Fibroblast of lung (primary cell): ENCODE measurements at regions not wholly inside any gene's neighbourhood (a gene's known extent, or its start where the extent isn't known, plus 50 kb on each side); places are given as distances from the start of the nearest gene placed in this dataset.

Source experiments
- EZH2 ChIP-seq: IDR thresholded peaks from 2 replicates; pipeline ENCODE4 v1.5.1; 2012; ENCODE audit warnings: low read length, control low read depth, mild to moderate bottlenecking; ENCODE audit errors: missing control alignments
- TF ChIP-seq, protein P1 (sequence below), 2 donors: IDR thresholded peaks in 1 of 2; conservative IDR thresholded peaks in 1 of 2; 1 replicate in 1 of 2; 2 replicates in 1 of 2; pipeline ENCODE4 v1.5.1; 2011 to 2012; ENCODE audit warnings: low read length in 2 of 2, control low read depth in 1 of 2, inconsistent platforms in 1 of 2, low read depth in 1 of 2, mild to moderate bottlenecking in 1 of 2

DNA sequence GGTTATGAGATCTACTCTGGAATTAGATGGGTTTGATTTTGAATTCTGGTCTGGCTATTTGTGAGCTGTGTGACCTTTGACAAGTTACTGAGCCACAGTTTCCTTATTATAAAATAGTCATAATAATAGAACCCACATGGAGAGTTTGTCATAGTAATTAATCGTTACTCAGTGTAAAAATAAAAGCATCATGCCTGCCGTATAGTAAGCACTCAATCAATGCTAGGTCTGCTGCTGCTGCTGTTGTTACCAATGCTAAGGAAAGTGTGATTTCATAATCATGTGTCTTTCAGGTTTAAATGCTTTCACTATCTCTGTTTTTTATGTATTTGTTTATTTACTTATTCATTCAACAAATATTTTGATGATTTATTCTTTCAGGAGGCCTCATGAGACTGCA lies 539.9 kb upstream of the SEL1L start:
- TF ChIP-seq EZH2, result no peak
- TF ChIP-seq, protein P1, sequence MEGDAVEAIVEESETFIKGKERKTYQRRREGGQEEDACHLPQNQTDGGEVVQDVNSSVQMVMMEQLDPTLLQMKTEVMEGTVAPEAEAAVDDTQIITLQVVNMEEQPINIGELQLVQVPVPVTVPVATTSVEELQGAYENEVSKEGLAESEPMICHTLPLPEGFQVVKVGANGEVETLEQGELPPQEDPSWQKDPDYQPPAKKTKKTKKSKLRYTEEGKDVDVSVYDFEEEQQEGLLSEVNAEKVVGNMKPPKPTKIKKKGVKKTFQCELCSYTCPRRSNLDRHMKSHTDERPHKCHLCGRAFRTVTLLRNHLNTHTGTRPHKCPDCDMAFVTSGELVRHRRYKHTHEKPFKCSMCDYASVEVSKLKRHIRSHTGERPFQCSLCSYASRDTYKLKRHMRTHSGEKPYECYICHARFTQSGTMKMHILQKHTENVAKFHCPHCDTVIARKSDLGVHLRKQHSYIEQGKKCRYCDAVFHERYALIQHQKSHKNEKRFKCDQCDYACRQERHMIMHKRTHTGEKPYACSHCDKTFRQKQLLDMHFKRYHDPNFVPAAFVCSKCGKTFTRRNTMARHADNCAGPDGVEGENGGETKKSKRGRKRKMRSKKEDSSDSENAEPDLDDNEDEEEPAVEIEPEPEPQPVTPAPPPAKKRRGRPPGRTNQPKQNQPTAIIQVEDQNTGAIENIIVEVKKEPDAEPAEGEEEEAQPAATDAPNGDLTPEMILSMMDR (conservative IDR thresholded peaks at IDR 0.05 in 1 of 2, IDR thresholded peaks at IDR 0.05 in 1 of 2; ENCODE audit: low read depth in 1 of 2, low read length in 2 of 2), result no peak
